ENCODE measurements at regions not wholly inside any gene's neighbourhood (a gene's known extent, or its start where the extent isn't known, plus 50 kb on each side); places are given as distances from the start of the nearest gene placed in this dataset.

- no peak for DNase-seq
These were observed 190.5 kb upstream of the NRP1 start for GRCh38 chr10:33524966-33525365.

- no peak for DNase-seq
These were observed 189.6 kb upstream of the NRP1 start for GRCh38 chr10:33524041-33524440.

- no peak for DNase-seq
These were observed 188.8 kb upstream of the NRP1 start for GRCh38 chr10:33523236-33523792.

GRCh38 chr10:33521904-33522303 lies 187.4 kb upstream of the NRP1 start:
- DNase-seq: no peak

- DNase-seq: no peak
These were observed 186.6 kb upstream of the NRP1 start for GRCh38 chr10:33521062-33521461.

GRCh38 chr10:33520223-33520622 lies 185.8 kb upstream of the NRP1 start:
- DNase-seq: no peak

- DNase-seq: no peak
These were observed 184.8 kb upstream of the NRP1 start for GRCh38 chr10:33519130-33519860.

GRCh38 chr10:33510206-33510605 lies 175.7 kb upstream of the NRP1 start:
- no peak for DNase-seq

GRCh38 chr10:33509231-33509831 lies 174.9 kb upstream of the NRP1 start:
- peak; percentile 3 for DNase-seq

- DNase-seq: no peak
These were observed 173.4 kb upstream of the NRP1 start for GRCh38 chr10:33507662-33508425.

GRCh38 chr10:33506838-33507661 lies 172.6 kb upstream of the NRP1 start:
- DNase-seq: no peak

GRCh38 chr10:33506391-33506790 lies 171.9 kb upstream of the NRP1 start:
- no peak for DNase-seq

GRCh38 chr10:33501161-33501560 lies 166.7 kb upstream of the NRP1 start:
- DNase-seq: no peak

- no peak for DNase-seq
These were observed 164.0 kb upstream of the NRP1 start for GRCh38 chr10:33498391-33498891.

GRCh38 chr10:33497338-33497737 lies 162.9 kb upstream of the NRP1 start:
- DNase-seq: no peak

GRCh38 chr10:33496096-33496495 lies 161.6 kb upstream of the NRP1 start:
- no peak for DNase-seq

- DNase-seq: no peak
These were observed 160.3 kb upstream of the NRP1 start for GRCh38 chr10:33494694-33495265.

- no peak for DNase-seq
These were observed 159.5 kb upstream of the NRP1 start for GRCh38 chr10:33493978-33494377.

GRCh38 chr10:33493497-33493896 lies 159.0 kb upstream of the NRP1 start:
- DNase-seq: no peak

- DNase-seq: no peak
These were observed 158.4 kb upstream of the NRP1 start for GRCh38 chr10:33492701-33493345.

- no peak for DNase-seq
These were observed 155.2 kb upstream of the NRP1 start for GRCh38 chr10:33489501-33490176.
